B cell (primary cell): ENCODE measurements at regions not wholly inside any gene's neighbourhood (a gene's known extent, or its start where the extent isn't known, plus 50 kb on each side); places are given as distances from the start of the nearest gene placed in this dataset.

Source experiments
- ATAC-seq: fragments of 200-7000 bp; cut with Tn5 transposase; one replicate; pipeline ENCODE4 v1.10.0; 2021; ENCODE audit warnings: low read depth, mild to moderate bottlenecking, moderate number of reproducible peaks, moderate library complexity
- CTCF ChIA-PET: fragments of 350-600 bp; sonication (Branson Sonifier 250); formaldehyde crosslinking; loops from one replicate; lab custom pipeline; 2021; ENCODE audit warnings: antibody characterized with exemption, inconsistent platforms; lab: Charles Lee
- POLR2A ChIA-PET: fragments of 350-600 bp; sonication (Branson Sonifier 250); formaldehyde crosslinking; loops from one replicate; lab custom pipeline; 2021; ENCODE audit warnings: antibody characterized with exemption; lab: Charles Lee
- DNase-seq: peaks from one replicate; pipeline ENCODE4 v3.0.0; 2013
- H2AFZ ChIP-seq: 2 replicates; pipeline ENCODE4 v1.6.1; 2012; ENCODE audit warnings: mild to moderate bottlenecking, low read depth, low read length; ENCODE audit not compliant: insufficient read depth, poor library complexity, severe bottlenecking
- H3K27ac ChIP-seq, 2 donors: 1 replicate in 1 of 2; 2 replicates in 1 of 2; pipeline ENCODE4 v1.5.1; 2012 to 2013; ENCODE audit warnings: low read length in 2 of 2, mild to moderate bottlenecking in 2 of 2, moderate library complexity in 1 of 2
- H3K27me3 ChIP-seq, 4 experiments: fragments of 200-600 bp in 1 of 4; sonication (generic) in 1 of 4; replicated peaks in 1 of 4; 1 replicate in 2 of 4; 2 replicates in 2 of 4; pipeline versions ENCODE4 v1.6.1 to v1.7.0; 2013 to 2016; ENCODE audit warnings: low read length in 3 of 4, mild to moderate bottlenecking in 2 of 4, mixed read lengths in 1 of 4, moderate library complexity in 1 of 4; ENCODE audit not compliant: insufficient read depth in 4 of 4, control insufficient read depth in 3 of 4; ENCODE audit errors: control extremely low read depth in 1 of 4
- H3K36me3 ChIP-seq, 2 experiments: replicated peaks in 1 of 2; 1 replicate in 1 of 2; 2 replicates in 1 of 2; pipeline versions ENCODE4 v1.6.1 to v1.7.1; 2013; ENCODE audit warnings: low read length in 1 of 2; ENCODE audit not compliant: insufficient read depth in 2 of 2, control insufficient read depth in 1 of 2; ENCODE audit errors: control extremely low read depth in 1 of 2, extremely low read depth in 1 of 2
- H3K4me1 ChIP-seq, 2 donors: fragments of 200-600 bp in 1 of 2; sonication (generic) in 1 of 2; 1 replicate in 1 of 2; 2 replicates in 1 of 2; pipeline versions ENCODE4 v1.5.1 to v1.6.1; 2013 to 2017; ENCODE audit warnings: low read length in 2 of 2; ENCODE audit not compliant: control insufficient read depth in 2 of 2, insufficient read depth in 2 of 2
- H3K4me2 ChIP-seq: replicated peaks from 2 replicates; pipeline ENCODE3; 2012; ENCODE audit warnings: mild to moderate bottlenecking, low read depth, low read length; ENCODE audit not compliant: poor library complexity, severe bottlenecking
- H3K4me3 ChIP-seq, 5 experiments: fragments of 200-600 bp in 1 of 5; sonication (generic) in 1 of 5; 1 replicate in 3 of 5; 2 replicates in 2 of 5; pipeline versions ENCODE4 v1.5.1 to v1.7.0; 2011 to 2016; ENCODE audit warnings: low read length in 4 of 5, mild to moderate bottlenecking in 4 of 5, low read depth in 2 of 5, control low read depth in 1 of 5, moderate library complexity in 1 of 5; ENCODE audit not compliant: insufficient read depth in 1 of 5; ENCODE audit errors: control extremely low read depth in 1 of 5, extremely low read depth in 1 of 5
- H3K79me2 ChIP-seq: fragments of 200-600 bp; sonication (generic); one replicate; pipeline ENCODE4 v1.6.0; 2016; ENCODE audit warnings: low read length; ENCODE audit not compliant: control insufficient read depth, insufficient read depth
- H3K9ac ChIP-seq: fragments of 200-600 bp; sonication (generic); 2 replicates; pipeline ENCODE4 v1.6.1; 2017; ENCODE audit warnings: mild to moderate bottlenecking, low read length, moderate library complexity
- H3K9me3 ChIP-seq, 3 donors: one replicate each; pipeline versions ENCODE4 v1.6.1 to v1.7.1; 2013; ENCODE audit warnings: low read length in 2 of 3; ENCODE audit not compliant: control insufficient read depth in 2 of 3, insufficient read depth in 1 of 3; ENCODE audit errors: control extremely low read depth in 1 of 3
- H4K20me1 ChIP-seq: 2 replicates; pipeline ENCODE4 v1.6.0; 2012; ENCODE audit warnings: mild to moderate bottlenecking, low read length; ENCODE audit not compliant: insufficient read depth, control insufficient read depth, poor library complexity, severe bottlenecking
- H3K27ac Mint-ChIP-seq: one replicate; pipeline ENCODE4 v1.8.0; 2021; ENCODE audit warnings: mixed read lengths
- H3K27me3 Mint-ChIP-seq: one replicate; pipeline ENCODE4 v1.8.0; 2021; ENCODE audit warnings: mixed read lengths
- H3K4me1 Mint-ChIP-seq: one replicate; pipeline ENCODE4 v1.8.0; 2021; ENCODE audit warnings: mixed read lengths
- H3K4me3 Mint-ChIP-seq: one replicate; pipeline ENCODE4 v1.8.0; 2021; ENCODE audit warnings: mixed read lengths
- H3K9me3 Mint-ChIP-seq: one replicate; pipeline ENCODE4 v1.8.0; 2022; ENCODE audit warnings: mixed read lengths; ENCODE audit not compliant: insufficient read depth
- EZH2 ChIP-seq: IDR thresholded peaks from 2 replicates; pipeline ENCODE4 v1.6.1; 2012; ENCODE audit warnings: borderline replicate concordance, low read depth, mild to moderate bottlenecking, moderate library complexity, low read length; ENCODE audit not compliant: insufficient read depth, poor library complexity, severe bottlenecking
- WGBS: methylation state at CpG from one replicate; pipeline ENCODE4 v1.1.5; 2013; ENCODE audit warnings: missing lambda C conversion rate; ENCODE audit not compliant: insufficient coverage; 5-methylcytosine and 5-hydroxymethylcytosine counted together
- intact Hi-C: fragments of 100-400 bp; cut with micrococcal nuclease; formaldehyde crosslinking; loops from one replicate; pipeline ENCODE4 v1.10.0; 2022
- TF ChIP-seq, protein P1 (sequence below): fragments of 200-600 bp; IDR thresholded peaks from one replicate; pipeline ENCODE4 v1.8.0; 2022; ENCODE audit warnings: antibody characterized with exemption, mild to moderate bottlenecking

DNA sequence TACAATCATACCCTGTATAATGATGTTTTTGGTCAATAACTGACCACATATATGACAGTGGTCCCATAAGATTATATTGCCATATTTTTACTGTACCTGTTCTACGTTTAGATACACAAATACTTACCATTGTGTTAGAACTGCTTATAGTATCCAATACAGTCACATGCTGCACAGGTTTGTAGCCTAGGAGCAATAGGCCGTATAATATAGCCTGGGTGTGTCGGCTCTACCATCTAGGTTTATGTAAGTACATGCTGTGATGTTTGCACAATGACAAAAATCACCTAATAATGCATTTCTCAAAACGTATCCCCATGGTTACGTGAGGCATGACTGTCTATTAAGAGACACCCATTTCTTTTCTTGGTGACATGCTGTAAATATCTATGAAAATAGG lies 55.0 kb upstream of the APCDD1 start:
- peaks cover 11% of the 10 kb centered on the region in 2 donors for H3K4me1 ChIP-seq
- no peak for DNase-seq
- ChIA-PET CTCF (no interaction called here), POLR2A (no interaction called here)
- intact Hi-C loops: no loop called here
- TF ChIP-seq EZH2: no peak
- TF ChIP-seq, protein P1, sequence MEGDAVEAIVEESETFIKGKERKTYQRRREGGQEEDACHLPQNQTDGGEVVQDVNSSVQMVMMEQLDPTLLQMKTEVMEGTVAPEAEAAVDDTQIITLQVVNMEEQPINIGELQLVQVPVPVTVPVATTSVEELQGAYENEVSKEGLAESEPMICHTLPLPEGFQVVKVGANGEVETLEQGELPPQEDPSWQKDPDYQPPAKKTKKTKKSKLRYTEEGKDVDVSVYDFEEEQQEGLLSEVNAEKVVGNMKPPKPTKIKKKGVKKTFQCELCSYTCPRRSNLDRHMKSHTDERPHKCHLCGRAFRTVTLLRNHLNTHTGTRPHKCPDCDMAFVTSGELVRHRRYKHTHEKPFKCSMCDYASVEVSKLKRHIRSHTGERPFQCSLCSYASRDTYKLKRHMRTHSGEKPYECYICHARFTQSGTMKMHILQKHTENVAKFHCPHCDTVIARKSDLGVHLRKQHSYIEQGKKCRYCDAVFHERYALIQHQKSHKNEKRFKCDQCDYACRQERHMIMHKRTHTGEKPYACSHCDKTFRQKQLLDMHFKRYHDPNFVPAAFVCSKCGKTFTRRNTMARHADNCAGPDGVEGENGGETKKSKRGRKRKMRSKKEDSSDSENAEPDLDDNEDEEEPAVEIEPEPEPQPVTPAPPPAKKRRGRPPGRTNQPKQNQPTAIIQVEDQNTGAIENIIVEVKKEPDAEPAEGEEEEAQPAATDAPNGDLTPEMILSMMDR: no peak
- 88% methylated on average over 3 of the region's 5 CpGs for WGBS
- H2AFZ ChIP-seq: no peak overlapping the region
- no peaks in the 10 kb centered on the region for H3K27me3 Mint-ChIP-seq
- H3K36me3 ChIP-seq: no peaks in the 10 kb centered on the region
- H3K79me2 ChIP-seq: no peaks in the 10 kb centered on the region
- no peak overlapping the region for H3K4me3 ChIP-seq
- H3K4me3 Mint-ChIP-seq: no peak overlapping the region
- ATAC-seq: no peak
- no peak overlapping the region for H3K27ac ChIP-seq
- H3K9ac ChIP-seq: no peak overlapping the region
- H3K27me3 ChIP-seq: peaks cover 0 to 3% (median 0%) of the 10 kb centered on the region in 4 experiments
- no peaks in the 10 kb centered on the region for H4K20me1 ChIP-seq
- H3K9me3 Mint-ChIP-seq: no peaks in the 10 kb centered on the region
- peaks cover 15% of the 10 kb centered on the region for H3K4me1 Mint-ChIP-seq
- no peak overlapping the region for H3K4me2 ChIP-seq
- no peak overlapping the region for H3K27ac Mint-ChIP-seq
- no peaks in the 10 kb centered on the region for H3K9me3 ChIP-seq

DNA sequence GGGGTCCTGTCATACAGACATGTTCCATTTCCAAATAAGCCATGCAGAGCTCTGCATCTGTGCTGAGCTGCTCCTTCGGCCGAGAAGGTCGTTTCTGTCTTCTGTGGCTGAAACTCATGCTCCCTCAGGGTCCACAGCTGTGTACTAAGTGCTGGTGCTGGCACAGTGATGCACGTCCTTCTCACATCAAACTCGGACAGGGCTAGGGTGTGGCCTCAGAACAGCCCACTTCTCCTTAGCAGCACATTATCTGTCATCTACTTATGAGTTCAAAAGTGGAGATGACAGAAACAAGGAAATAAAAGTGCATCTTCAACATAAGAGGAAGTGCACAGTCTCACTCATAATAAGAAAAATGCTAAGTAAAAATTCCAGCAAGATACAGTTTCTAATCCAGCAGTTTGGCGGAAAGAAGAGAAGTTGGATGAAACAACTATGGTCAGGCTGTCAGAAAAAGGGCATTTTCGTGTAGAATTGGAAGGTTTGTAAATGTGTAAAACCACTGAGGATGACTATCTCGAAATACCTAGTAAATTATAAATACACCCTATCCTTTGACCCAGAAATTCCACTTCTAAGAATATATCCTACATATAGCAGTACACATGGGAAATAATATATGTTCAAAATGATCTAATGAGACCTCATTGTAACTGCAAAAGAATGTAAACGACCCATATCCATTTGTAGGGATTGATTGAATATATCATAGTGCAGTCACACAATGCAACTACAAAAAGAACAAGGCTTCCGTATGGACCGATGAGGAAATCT lies 53.7 kb upstream of the APCDD1 start:
- ATAC-seq: peak; percentile 65
- H3K27ac Mint-ChIP-seq: peak overlapping the region; percentile 33
- Histone ChIP-seq H3K27ac (peak overlapping the region; percentile 15 to 28), H3K27me3 (peaks cover 0 to 3% (median 0%) of the 10 kb centered on the region in 4 experiments), H3K9me3 (no peaks in the 10 kb centered on the region), H3K9ac (peak overlapping the region; percentile 37), H3K4me2 (peak overlapping the region; percentile 64), H3K79me2 (no peaks in the 10 kb centered on the region), H4K20me1 (no peaks in the 10 kb centered on the region), H3K36me3 (no peaks in the 10 kb centered on the region), H3K4me3 (peak overlapping the region in 1 of 5 experiments; percentile 13), H2AFZ (peak overlapping the region; percentile 58), H3K4me1 (peaks cover 11% of the 10 kb centered on the region in 2 donors)
- 2% methylated on average over 4 of the region's 11 CpGs for WGBS
- intact Hi-C loops: no loop called here
- no peaks in the 10 kb centered on the region for H3K27me3 Mint-ChIP-seq
- peaks cover 15% of the 10 kb centered on the region for H3K4me1 Mint-ChIP-seq
- ChIA-PET POLR2A (no interaction called here), CTCF (no interaction called here)
- no peak for TF ChIP-seq EZH2
- TF ChIP-seq, protein P1: no peak
- no peaks in the 10 kb centered on the region for H3K9me3 Mint-ChIP-seq
- peak; percentile 49 for DNase-seq
- peak overlapping the region; percentile 0 for H3K4me3 Mint-ChIP-seq
